T-helper 2 cell (primary cell): ENCODE measurements at regions not wholly inside any gene's neighbourhood (a gene's known extent, or its start where the extent isn't known, plus 50 kb on each side); places are given as distances from the start of the nearest gene placed in this dataset.
"Not testable (repeated sequence)": the region's sequence is repeated elsewhere in the genome, so short reads cannot be mapped to it uniquely, and the experiment has no call there.

Experiments used
- DNase-seq, 5 experiments: peaks; one replicate each; pipeline versions ENCODE4 v3.0.0 to v3.0.0-alpha.2; 2012 to 2022

- DNase-seq: no peak
Measured at GRCh38 chr10:108388706-108389105, 1224.2 kb upstream of the SORCS1 start.

GRCh38 chr10:108385963-108386362 lies 1221.5 kb upstream of the SORCS1 start:
- no peak for DNase-seq

- no peak for DNase-seq
Measured at GRCh38 chr10:108384378-108384777, 1219.9 kb upstream of the SORCS1 start.

GRCh38 chr10:108378779-108379178 lies 1214.3 kb upstream of the SORCS1 start:
- no peak for DNase-seq

- no peak for DNase-seq
Measured at GRCh38 chr10:108375691-108376090, 1211.2 kb upstream of the SORCS1 start.

- no peak for DNase-seq
Measured at GRCh38 chr10:108374991-108375390, 1210.5 kb upstream of the SORCS1 start.

GRCh38 chr10:108365541-108365940 lies 1201.0 kb upstream of the SORCS1 start:
- no peak for DNase-seq

GRCh38 chr10:108363576-108363975 lies 1199.1 kb upstream of the SORCS1 start:
- DNase-seq: no peak

GRCh38 chr10:108362961-108363360 lies 1198.5 kb upstream of the SORCS1 start:
- no peak for DNase-seq

GRCh38 chr10:108362296-108362695 lies 1197.8 kb upstream of the SORCS1 start:
- no peak for DNase-seq

- DNase-seq: no peak
Measured at GRCh38 chr10:108360187-108360586, 1195.7 kb upstream of the SORCS1 start.

GRCh38 chr10:108358912-108359311 lies 1194.4 kb upstream of the SORCS1 start:
- peak in 1 of 5 experiments; percentile 8 for DNase-seq

- no peak for DNase-seq
Measured at GRCh38 chr10:108352771-108353170, 1188.3 kb upstream of the SORCS1 start.

GRCh38 chr10:108348215-108348614 lies 1183.7 kb upstream of the SORCS1 start:
- DNase-seq: no peak

- DNase-seq: no peak
Measured at GRCh38 chr10:108346066-108346465, 1181.6 kb upstream of the SORCS1 start.

- DNase-seq: no peak
Measured at GRCh38 chr10:108338146-108338545, 1173.6 kb upstream of the SORCS1 start.

- DNase-seq: no peak
Measured at GRCh38 chr10:108336836-108337235, 1172.3 kb upstream of the SORCS1 start.

- DNase-seq: no peak
Measured at GRCh38 chr10:108327706-108328105, 1163.2 kb upstream of the SORCS1 start.

GRCh38 chr10:108323274-108323798 lies 1158.8 kb upstream of the SORCS1 start:
- no peak for DNase-seq

GRCh38 chr10:108319434-108320222 lies 1155.1 kb upstream of the SORCS1 start:
- DNase-seq: no peak

GRCh38 chr10:108315636-108316035 lies 1151.1 kb upstream of the SORCS1 start:
- not testable (repeated sequence) for DNase-seq

- no peak for DNase-seq
Measured at GRCh38 chr10:108307925-108308312, 1143.4 kb upstream of the SORCS1 start.

- DNase-seq: no peak
Measured at GRCh38 chr10:108307250-108307924, 1142.9 kb upstream of the SORCS1 start.

- DNase-seq: no peak
Measured at GRCh38 chr10:108303149-108303548, 1138.6 kb upstream of the SORCS1 start.
